GM18861 (cell line): ENCODE measurements at regions not wholly inside any gene's neighbourhood (a gene's known extent, or its start where the extent isn't known, plus 50 kb on each side); places are given as distances from the start of the nearest gene placed in this dataset.

Experiments
- ATAC-seq: cut with Tn5 transposase; IDR thresholded peaks from one replicate; pipeline ENCODE4 v1.9.1; 2021; ENCODE audit not compliant: unreplicated experiment

- ATAC-seq: no peak
Measured at GRCh38 chr6:168791917-168792316, 350.9 kb downstream of the SMOC2 start.

GRCh38 chr6:168789699-168790098 is 348.7 kb downstream of the SMOC2 start:
- ATAC-seq: no peak

DNA sequence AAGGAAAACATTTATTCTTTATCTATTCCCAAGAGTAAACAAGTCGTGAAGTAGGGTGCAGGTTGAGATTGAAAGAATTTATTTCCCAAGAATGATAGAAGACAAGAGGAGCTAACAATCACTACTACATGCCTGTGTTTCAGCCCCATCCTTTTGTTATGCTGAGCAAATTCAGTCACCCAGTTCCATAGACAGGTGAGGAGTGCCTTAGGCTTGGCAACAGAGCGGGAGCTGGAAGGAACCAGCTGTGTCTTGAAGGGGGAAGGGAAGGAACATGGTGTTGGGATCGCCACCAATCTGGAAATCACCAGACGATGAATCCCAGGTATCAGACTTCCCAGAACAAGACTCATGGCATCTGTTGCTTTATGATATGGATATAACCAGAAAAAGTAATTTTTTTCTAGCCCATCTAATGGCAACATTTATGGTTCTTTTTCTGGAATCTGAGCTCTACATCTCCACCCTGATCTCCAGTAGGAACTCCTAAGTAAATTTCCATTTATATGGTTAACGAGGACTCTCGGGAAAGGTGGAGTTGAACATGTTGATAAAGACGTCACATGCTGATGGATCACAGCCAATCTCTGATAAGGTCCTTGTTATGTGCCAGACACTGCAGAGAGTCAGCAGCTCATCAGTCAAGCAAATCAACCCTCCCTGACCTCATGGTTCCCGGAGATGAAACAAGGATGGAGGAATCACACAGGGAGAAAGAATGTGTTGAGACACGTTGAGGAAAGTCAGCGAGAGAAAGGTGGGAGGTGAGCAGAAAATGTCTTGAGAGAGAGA is 344.9 kb downstream of the SMOC2 start:
- no peak for ATAC-seq

- ATAC-seq: no peak
Measured at GRCh38 chr6:168784426-168784825, 343.4 kb downstream of the SMOC2 start.

DNA sequence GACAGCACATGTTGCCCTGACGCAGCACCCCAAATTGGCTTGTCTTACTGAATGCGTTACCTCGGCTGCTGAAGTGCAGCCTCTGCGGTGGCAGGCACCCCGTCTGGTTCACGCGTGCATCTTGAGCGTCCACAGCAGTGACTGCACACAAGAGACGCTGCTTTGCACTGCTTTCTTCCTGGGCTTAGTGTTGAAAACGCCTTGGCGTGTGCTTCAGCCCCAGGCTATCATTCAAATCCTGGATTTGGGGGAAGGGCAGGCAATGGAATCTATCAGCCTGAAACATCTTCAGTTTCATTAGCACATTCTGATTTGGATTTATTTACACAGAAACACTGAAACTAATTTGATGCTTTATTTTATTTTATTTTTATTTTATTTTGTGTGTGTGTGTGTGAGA is 342.7 kb downstream of the SMOC2 start:
- no peak for ATAC-seq

GRCh38 chr6:168782187-168782751 is 341.3 kb downstream of the SMOC2 start:
- ATAC-seq: no peak

DNA sequence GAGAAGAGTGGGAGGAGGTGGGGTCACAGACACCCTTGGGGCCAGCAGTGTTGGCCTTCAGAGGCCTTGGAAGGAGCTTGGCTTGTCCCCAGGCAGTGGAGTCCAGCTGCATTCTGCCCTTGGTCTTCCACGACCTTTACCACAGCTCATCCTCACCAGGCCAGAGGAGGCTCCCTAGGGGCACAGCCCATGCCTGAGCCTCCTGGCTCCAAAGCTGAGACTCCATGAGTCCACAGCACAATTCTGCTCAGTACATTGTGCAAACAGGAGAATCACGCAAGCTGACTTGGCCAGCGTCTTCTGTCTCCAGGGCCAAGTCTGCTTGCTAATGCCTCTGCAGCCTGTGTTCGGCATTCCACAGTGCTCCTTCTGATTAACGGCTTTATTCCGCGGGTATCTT is 337.2 kb downstream of the SMOC2 start:
- no peak for ATAC-seq

DNA sequence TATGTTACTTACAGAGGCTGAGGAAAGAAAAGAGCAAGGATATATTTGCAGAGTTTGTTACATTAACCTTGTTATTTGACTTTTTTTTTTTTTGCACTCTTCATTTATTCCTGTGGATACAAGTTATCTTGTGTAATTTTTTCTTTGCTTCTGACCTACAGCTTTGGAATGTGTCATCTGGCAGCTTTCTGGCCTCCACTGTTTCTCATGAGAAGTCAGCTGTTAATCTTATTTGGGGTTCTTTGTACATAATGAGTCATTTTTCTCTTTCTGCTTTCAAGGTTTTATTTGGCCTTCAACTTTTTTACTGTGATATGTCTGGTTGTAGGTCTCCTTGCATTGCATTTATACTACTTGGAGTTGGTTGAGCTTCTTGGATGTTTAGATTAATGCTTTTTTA is 333.4 kb downstream of the SMOC2 start:
- no peak for ATAC-seq

GRCh38 chr6:168773788-168774187 is 332.8 kb downstream of the SMOC2 start:
- ATAC-seq: no peak

DNA sequence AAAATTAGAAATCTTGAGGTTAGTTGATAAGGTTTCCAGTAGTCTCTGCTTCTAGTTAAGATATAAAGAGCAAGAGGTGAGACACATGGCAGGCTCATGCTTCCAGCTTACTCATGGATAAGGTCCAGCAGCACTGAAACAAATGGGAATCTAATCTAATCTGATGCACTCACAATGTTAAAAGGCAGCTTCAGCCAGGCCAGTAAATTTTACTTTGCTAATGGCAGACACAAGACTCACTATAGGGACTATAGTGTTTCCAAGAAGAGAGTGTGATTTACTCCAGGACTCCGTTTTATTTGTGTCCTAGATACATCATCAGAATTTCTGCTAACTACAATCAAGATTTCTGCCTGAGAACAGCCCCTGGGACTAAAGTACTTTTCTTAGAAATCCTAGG is 324.8 kb downstream of the SMOC2 start:
- ATAC-seq: no peak

GRCh38 chr6:168756009-168756634 is 315.1 kb downstream of the SMOC2 start:
- ATAC-seq: no peak

DNA sequence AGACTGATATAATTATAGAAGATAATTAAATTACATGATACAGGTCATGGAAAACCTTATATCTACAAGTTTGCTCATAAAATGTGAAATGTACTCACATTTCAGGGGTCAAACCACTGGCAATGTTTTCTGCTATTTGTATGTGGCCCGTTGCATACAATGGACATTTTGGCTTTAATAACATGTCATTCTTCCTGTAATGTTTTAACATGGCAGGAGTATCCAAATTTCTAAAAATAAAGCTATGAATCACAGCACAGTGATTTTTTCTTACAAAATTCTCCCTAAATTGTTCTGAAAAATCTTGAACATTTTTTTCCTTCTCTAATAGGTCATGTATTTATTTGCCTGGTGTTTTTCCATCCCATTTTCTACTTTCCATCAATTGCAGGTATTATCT is 305.7 kb downstream of the SMOC2 start:
- ATAC-seq: no peak

DNA sequence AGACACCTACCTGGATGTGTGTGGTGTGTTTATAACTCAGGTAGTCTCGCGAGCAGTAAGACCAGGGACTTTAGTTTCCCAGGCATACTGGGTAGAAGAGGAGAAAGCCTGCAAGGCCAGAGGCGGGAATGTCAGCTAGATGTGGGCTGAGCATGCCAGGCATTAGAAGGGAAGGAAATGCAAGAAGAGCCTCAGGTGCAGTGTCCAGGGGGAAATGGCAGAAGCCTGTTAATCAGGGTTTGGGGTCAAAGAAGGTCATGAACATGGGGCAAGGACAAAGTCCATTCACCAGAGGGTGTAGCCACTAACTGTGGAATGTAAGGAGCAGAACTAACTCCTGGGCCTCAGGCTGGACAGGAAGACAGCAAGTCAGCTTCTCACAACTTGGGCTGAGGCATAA is 305.0 kb downstream of the SMOC2 start:
- no peak for ATAC-seq

- no peak for ATAC-seq
Measured at GRCh38 chr6:168744861-168745260, 303.9 kb downstream of the SMOC2 start.

GRCh38 chr6:168741942-168742782 is 301.2 kb downstream of the SMOC2 start:
- ATAC-seq: no peak

DNA sequence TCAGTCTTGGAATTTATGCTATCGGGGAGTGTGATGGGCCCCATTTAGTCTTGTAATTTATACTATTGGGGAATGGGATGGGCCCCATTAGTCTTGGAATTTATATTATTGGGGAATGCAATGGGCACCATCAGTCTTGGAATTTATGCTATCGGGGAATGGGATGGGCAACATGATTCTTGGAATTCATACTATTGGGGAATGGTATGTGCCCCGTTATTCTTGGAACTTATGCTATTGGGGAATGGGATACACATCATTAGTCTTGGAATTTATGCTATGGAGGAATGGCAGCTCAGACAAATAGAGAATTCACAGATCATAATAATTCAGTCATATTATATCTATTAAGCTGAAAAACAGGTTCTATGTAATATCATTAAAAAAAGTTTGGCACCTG is 300.3 kb downstream of the SMOC2 start:
- no peak for ATAC-seq

- no peak for ATAC-seq
Measured at GRCh38 chr6:168739381-168739780, 298.4 kb downstream of the SMOC2 start.

GRCh38 chr6:168737481-168737880 is 296.5 kb downstream of the SMOC2 start:
- no peak for ATAC-seq

DNA sequence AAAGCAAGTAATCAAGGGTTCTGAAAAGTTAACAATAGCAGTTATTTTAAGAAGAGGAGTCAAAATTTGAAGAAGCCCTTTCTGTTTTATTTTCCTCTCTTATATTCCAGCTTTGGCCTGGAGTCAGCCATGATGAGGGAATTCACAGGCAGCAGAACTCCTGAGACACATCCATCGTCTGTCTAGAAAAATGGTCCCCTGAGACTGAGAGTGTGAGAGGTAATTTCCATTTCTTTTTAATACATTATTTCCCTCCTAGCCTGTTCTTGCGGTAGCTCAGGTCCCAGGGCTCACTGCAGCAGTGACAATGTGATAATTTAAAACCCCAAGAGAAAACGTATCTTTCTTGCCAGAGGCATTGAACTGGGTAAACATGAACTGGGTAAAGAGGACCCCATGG is 296.0 kb downstream of the SMOC2 start:
- ATAC-seq: no peak

GRCh38 chr6:168736039-168736438 is 295.1 kb downstream of the SMOC2 start:
- ATAC-seq: no peak

- ATAC-seq: no peak
Measured at GRCh38 chr6:168735268-168735949, 294.4 kb downstream of the SMOC2 start.
